ES-I3 (cell line): ENCODE measurements at regions not wholly inside any gene's neighbourhood (a gene's known extent, or its start where the extent isn't known, plus 50 kb on each side); places are given as distances from the start of the nearest gene placed in this dataset.

ENCODE experiments used
- H3K36me3 ChIP-seq: 2 replicates; pipeline ENCODE4 v1.6.1; 2013; ENCODE audit warnings: mild to moderate bottlenecking, low read length, control low read depth, moderate library complexity; ENCODE audit not compliant: insufficient read depth
- H3K4me1 ChIP-seq: 2 replicates; pipeline ENCODE4 v1.6.1; 2013; ENCODE audit warnings: mild to moderate bottlenecking, control low read depth, low read length; ENCODE audit not compliant: insufficient read depth
- H3K9ac ChIP-seq: 2 replicates; pipeline ENCODE4 v1.6.1; 2013; ENCODE audit warnings: low read depth, mild to moderate bottlenecking, low read length, moderate library complexity
- H3K9me3 ChIP-seq: 2 replicates; pipeline ENCODE4 v1.6.1; 2013; ENCODE audit warnings: mild to moderate bottlenecking, low read length, moderate library complexity; ENCODE audit not compliant: control insufficient read depth, insufficient read depth

DNA sequence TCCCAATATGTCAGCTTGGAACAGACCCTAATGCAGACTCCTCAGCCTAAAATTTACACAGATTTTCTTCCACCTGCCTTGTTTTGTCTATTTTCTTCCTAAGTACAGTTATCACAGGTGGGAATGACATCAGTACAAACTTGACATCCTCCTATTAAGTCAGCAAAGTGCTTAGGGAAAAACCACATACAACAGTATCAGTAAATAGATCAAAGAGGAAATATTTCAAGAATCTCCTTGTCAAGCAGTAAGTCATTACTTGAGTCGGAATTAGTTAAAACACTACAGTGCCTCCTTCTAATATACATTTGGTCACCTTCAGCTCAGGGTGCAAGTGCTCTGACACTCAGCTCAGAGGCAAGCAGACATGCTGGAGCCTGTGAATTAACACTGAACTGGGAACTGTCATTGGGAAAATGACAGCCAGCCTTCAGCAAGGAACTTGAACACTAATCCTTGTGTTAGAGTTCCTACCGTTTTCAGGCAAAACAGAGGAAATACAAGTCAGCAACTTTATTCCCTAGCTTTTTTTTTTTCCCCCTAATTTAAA is 394.3 kb upstream of the HTR2A start:
- H3K4me1 ChIP-seq: no peaks in the 10 kb centered on the region
- H3K9me3 ChIP-seq: no peaks in the 10 kb centered on the region
- H3K36me3 ChIP-seq: no peaks in the 10 kb centered on the region
- no peak overlapping the region for H3K9ac ChIP-seq

DNA sequence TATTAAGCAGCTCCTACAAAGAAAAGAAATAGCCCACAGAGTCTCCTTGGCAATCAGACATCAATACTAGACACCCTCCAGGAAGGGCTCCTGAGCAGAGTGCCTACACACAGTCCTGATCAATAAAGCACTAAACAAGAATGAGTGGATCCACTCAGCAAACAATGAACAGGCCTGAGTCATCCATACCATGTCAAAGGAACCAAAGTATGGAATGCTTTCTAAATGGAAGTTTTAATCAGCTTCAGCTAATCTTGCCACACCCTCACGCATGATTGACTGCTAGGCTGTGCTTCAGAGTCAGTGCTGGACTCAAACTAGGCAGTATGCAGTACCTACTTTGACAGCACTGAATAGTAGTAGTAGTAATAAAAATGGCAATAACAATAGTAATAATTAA is 392.7 kb upstream of the HTR2A start:
- H3K36me3 ChIP-seq: no peaks in the 10 kb centered on the region
- no peak overlapping the region for H3K9ac ChIP-seq

DNA sequence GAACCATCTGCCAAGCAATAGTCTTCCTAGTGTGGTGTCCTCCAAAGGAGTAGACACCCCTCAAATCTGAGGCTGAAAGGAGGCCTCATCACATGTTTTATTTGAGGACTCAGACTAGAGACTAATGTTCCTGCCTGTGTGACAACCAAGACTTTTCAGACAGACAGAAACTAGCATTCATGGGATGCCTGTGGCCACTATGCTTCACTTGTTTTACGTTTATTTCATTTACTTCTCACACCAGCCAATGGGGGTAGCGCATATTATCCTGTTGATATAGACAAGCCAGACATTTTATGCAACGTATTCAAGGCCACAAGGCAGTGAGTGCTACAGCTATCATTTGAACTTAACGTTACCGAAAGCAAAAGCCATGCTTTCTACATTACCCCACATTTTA is 391.7 kb upstream of the HTR2A start:
- H3K9me3 ChIP-seq: no peaks in the 10 kb centered on the region
- no peaks in the 10 kb centered on the region for H3K36me3 ChIP-seq
- no peak overlapping the region for H3K9ac ChIP-seq
- H3K4me1 ChIP-seq: no peaks in the 10 kb centered on the region

More for the DNA sequence above, 392.7 kb upstream of the HTR2A start:
- H3K4me1 ChIP-seq: no peaks in the 10 kb centered on the region
- no peaks in the 10 kb centered on the region for H3K9me3 ChIP-seq

DNA sequence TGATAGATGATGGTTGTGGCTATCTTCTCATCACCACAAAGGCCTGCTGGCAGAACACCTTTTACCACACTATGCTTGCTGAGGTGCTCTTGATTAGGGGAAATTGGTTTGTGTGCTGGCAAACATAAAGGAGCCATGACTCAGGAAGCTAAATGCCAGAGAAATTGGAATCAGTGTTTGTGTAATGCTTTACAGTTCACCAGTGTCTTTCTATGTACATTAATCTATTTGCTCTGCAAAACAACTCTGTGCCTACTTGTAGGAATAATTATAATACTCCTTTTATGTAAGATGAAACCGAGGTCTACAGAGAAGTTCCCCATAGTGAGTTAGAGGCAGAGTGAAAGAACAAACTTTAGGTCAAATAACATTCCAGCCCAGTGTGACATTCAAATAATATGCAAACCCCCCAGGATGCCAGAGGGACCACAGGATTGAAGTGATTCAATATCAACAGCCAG is 390.5 kb upstream of the HTR2A start:
- H3K9me3 ChIP-seq: no peaks in the 10 kb centered on the region
- H3K9ac ChIP-seq: no peak overlapping the region

DNA sequence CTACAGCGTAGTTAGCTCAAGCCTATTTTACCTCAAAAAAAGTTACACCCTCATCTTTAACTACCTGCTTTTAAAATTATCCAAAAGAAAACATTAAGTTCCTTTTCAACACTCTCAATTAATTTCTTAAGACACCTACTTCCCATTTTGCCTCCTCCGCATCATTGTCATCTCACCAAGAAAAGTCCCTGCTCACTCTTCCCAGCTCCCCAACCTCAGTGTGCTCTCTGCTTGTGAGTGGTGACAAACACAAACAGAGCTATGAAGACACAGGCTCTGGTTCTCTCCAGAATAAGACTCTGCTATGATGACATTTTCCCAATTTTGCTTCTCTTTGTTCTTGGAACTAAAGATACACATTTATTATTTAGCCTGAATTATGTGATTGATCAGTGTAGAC is 385.1 kb upstream of the HTR2A start:
- no peaks in the 10 kb centered on the region for H3K4me1 ChIP-seq
- H3K9me3 ChIP-seq: no peaks in the 10 kb centered on the region
- no peaks in the 10 kb centered on the region for H3K36me3 ChIP-seq
- no peak overlapping the region for H3K9ac ChIP-seq

More for the DNA sequence above, 390.5 kb upstream of the HTR2A start:
- Histone ChIP-seq H3K36me3 (no peaks in the 10 kb centered on the region), H3K4me1 (no peaks in the 10 kb centered on the region)

DNA sequence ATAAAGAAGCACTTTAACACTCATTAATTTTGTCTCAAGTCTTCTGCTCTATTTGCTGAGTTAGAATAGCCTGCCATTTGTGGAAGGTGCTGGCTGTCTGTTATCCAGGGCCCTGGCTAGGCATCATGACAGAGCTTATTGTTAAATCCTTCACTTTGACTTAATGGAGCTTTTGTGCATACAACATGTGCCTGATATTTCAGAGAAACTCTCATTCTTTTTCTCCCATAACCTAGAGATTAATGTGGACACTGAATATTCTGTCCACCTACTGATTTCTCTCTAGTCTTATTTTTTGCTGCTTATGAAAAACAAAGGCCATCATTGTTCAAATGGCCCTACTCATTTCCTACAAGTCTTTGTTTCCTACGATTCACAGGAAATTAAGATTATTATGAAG is 383.1 kb upstream of the HTR2A start:
- Histone ChIP-seq H3K9ac (no peak overlapping the region), H3K9me3 (no peaks in the 10 kb centered on the region), H3K4me1 (no peaks in the 10 kb centered on the region), H3K36me3 (no peaks in the 10 kb centered on the region)

DNA sequence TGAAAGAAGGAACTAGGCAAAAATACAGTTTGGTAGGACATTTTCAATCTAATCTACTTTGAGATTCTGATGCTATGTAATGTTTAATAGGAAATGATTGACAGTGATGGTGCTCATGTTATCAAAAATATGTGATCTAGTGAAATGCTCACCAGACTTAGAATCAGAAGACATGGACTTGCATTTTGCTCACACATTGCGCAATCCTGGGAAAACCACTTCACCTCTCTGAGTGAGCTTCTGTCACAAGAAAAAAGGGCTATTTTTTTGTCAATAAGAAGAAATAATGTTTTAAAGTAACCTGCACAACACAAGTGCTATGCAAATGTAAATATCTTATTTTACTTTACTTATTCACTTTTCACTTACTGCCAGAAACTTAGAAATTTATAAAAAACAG is 380.9 kb upstream of the HTR2A start:
- Histone ChIP-seq H3K36me3 (no peaks in the 10 kb centered on the region), H3K4me1 (no peaks in the 10 kb centered on the region), H3K9me3 (no peaks in the 10 kb centered on the region), H3K9ac (no peak overlapping the region)

DNA sequence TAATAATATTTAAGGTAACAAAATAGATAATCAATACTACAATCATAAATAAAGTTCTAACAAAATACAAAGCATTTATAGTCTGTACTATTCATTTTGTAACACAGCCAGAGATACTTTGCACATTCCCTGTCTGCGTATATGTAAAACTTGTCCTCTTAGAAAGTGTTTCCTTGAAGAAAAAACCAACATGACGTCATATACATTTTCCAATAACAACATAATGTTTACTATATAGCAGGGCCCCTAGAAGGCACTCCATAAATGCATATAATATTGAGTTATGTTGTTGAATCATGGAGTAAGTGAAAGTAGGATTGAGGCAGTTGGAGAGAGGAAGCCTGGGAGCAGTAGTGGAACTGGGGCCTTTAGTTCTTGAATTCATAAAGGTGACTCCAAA is 371.4 kb upstream of the HTR2A start:
- H3K9ac ChIP-seq: no peak overlapping the region
- H3K4me1 ChIP-seq: no peaks in the 10 kb centered on the region
- H3K36me3 ChIP-seq: no peaks in the 10 kb centered on the region
- H3K9me3 ChIP-seq: no peaks in the 10 kb centered on the region

DNA sequence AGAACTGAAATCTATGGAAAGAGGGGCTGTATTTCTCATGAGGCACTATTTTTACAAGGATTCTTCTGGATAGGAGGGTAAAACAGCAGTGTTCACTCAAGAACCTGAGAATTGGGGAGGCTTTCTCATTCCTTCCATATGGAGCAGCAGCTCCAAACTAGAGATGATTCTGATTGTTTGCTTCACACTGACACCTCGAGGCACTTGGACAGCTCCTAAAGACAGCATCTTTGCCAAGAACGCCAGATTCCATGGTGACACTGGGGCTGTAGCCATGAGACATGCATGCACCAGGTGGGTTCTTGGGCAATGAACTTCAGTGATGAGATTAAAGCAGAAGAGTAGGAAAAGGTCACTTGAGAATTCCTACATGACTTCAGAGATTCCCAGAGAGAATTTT is 361.5 kb upstream of the HTR2A start:
- Histone ChIP-seq H3K36me3 (no peaks in the 10 kb centered on the region), H3K4me1 (no peaks in the 10 kb centered on the region), H3K9me3 (no peaks in the 10 kb centered on the region), H3K9ac (no peak overlapping the region)

DNA sequence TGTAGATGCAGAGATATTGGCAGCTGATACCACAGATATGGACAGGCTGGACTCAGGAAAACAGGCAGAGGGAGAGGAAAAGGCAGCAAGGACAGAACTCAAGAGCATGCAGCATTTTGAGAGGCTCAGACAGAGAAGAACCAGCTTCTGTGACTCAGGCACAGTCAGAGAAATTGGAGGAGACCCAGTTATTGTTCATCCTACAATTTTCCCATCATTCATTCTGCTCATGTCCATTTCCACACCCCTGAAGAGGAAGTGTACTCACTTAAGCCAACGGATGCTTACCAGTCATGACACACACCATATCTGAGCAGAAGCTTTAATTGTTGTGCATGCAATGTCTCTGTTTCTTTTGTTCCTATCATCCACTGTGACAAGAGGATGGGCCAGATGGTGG is 359.8 kb upstream of the HTR2A start:
- Histone ChIP-seq H3K9me3 (no peaks in the 10 kb centered on the region), H3K36me3 (no peaks in the 10 kb centered on the region), H3K9ac (no peak overlapping the region), H3K4me1 (no peaks in the 10 kb centered on the region)

DNA sequence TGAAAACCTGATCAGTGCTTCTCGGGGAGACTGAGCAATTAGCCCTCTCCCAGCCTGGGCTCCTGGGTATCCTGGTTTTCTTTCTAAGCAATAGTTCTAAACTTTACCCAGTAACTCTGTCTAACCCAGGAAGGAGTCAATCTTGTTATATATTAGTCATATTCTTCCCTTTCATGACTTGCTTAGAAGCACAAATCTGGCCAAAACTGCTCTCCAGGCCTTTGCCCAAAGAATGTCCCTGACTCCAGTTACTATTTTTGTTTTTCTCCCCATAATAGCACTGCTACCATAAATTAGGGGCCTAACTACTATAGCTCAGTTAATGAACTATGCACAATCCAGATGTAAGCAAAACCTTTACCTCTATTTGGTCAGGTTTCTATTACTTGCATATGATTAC is 355.8 kb upstream of the HTR2A start:
- Histone ChIP-seq H3K4me1 (no peaks in the 10 kb centered on the region), H3K9me3 (no peaks in the 10 kb centered on the region), H3K9ac (no peak overlapping the region), H3K36me3 (no peaks in the 10 kb centered on the region)

DNA sequence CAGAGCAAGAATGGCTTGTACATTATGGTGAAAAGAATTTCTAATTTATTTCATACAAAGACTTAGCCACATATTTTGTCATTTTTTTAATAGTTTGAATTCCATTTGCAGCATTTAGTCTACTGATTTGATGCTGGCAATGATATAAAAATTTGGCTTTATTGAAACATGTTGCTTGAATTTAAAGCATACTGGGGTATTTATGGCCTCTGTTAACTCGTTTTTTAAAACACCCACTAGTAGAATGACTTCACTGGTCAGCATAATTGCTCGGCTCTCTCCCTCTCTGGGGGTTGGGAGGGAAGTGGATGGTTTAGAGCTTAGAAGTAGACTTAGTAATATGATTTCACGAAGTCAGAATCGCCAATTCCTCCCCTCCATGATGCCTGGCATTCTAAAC is 354.9 kb upstream of the HTR2A start:
- H3K9me3 ChIP-seq: no peaks in the 10 kb centered on the region

DNA sequence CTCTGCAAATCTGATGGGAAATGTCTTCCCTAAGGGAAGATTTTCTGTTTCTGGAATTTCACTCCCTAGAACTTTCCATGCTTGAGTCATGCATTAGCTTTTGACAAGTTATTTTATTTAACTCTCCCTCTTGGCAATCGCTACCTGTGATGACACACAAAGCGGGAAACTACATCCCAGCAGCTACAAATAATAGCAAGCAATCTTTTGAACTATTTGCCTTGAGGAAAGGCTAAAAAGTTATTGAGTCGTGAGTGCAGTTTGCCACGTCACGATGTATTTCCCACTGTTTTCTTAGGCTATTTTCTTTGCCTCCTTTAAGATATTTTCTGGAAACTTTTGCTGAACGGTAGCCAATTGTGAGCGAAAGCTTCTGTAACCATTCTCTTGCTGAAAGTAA is 353.3 kb upstream of the HTR2A start:
- Histone ChIP-seq H3K4me1 (no peaks in the 10 kb centered on the region), H3K9me3 (no peaks in the 10 kb centered on the region), H3K9ac (no peak overlapping the region), H3K36me3 (no peaks in the 10 kb centered on the region)

More for the DNA sequence above, 354.9 kb upstream of the HTR2A start:
- Histone ChIP-seq H3K9ac (no peak overlapping the region), H3K4me1 (no peaks in the 10 kb centered on the region), H3K36me3 (no peaks in the 10 kb centered on the region)

DNA sequence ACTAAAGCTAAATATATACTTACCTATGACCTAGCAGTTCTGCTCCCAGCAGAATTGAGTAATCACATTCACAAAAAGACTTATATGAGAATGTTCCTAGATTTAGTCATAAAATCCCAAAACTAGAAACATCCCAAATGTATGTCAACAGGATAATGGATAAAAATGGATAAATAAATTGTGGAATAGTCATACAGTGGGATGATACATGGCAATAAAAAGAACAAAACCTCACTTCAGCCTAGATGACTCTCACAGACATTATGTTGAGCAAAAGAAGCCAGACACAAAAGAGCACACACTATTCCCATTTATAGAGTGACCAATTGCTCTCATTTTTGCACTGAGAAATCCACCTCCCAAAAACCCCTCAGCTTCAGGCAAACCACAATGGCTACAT is 352.4 kb upstream of the HTR2A start:
- Histone ChIP-seq H3K9me3 (no peaks in the 10 kb centered on the region), H3K9ac (no peak overlapping the region)

DNA sequence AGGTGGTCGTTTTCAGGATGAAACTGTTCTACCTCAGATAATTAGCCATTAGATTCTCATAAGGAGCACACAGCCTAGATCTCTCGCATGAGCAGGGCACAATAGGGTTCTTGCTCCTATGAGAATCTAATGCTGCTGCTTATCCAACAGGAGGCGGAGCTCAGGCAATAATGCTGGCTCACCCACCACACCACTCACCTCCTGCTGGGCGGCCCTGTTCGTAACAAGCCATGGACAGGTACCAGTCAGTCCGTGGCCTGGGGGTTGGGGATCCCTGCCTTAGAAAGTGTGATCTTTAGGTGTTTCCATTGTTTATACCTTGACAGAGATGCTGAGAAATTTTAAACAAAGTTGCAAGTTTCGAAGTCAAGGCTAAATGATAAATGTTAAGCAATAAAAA is 344.6 kb upstream of the HTR2A start:
- H3K4me1 ChIP-seq: no peaks in the 10 kb centered on the region
- no peaks in the 10 kb centered on the region for H3K9me3 ChIP-seq
- no peaks in the 10 kb centered on the region for H3K36me3 ChIP-seq
- no peak overlapping the region for H3K9ac ChIP-seq

More for the DNA sequence above, 352.4 kb upstream of the HTR2A start:
- no peaks in the 10 kb centered on the region for H3K36me3 ChIP-seq
- H3K4me1 ChIP-seq: no peaks in the 10 kb centered on the region

DNA sequence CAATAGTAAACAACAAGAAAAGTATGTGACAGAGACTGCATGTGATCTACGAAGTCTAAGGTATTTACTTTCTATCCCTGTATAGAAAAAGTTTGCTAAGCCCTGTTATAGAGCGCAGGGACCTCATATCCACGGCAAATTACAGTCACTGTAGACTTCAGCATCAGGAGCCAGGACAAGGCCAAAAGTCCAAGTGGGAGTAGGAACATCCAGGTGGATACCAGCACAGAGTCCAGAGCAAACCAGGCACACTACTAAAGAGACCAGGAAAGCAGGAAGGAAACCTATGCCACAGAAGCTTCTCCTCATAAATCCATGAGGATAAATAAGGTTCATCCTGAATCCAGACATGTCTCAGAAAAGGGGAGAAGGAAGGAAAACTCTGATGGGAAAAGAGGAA is 342.2 kb upstream of the HTR2A start:
- H3K9ac ChIP-seq: no peak overlapping the region
- H3K36me3 ChIP-seq: no peaks in the 10 kb centered on the region
- no peaks in the 10 kb centered on the region for H3K9me3 ChIP-seq
- H3K4me1 ChIP-seq: no peaks in the 10 kb centered on the region
